ENCODE measurements at regions not wholly inside any gene's neighbourhood (a gene's known extent, or its start where the extent isn't known, plus 50 kb on each side); places are given as distances from the start of the nearest gene placed in this dataset.

GRCh38 chr13:50724438-50724837 is 119.1 kb downstream of the DLEU7 start:
- TF ChIP-seq POLR2A (IDR thresholded peaks at IDR 0.05) (no peak), CTCF (IDR thresholded peaks at IDR 0.05) (no peak), EP300 (IDR thresholded peaks at IDR 0.05) (no peak)

All from ovary (tissue), 3 donors.